Smooth muscle cell (in vitro differentiated cells): ENCODE measurements at regions not wholly inside any gene's neighbourhood (a gene's known extent, or its start where the extent isn't known, plus 50 kb on each side); places are given as distances from the start of the nearest gene placed in this dataset.

Experiments
- DNase-seq: peaks from one replicate; lab custom pipeline; 2025; ENCODE audit not compliant: unreplicated experiment; lab: John Stamatoyannopoulos, UW
- H2AFZ ChIP-seq: fragments of 200-600 bp; sonication (generic); 2 replicates; pipeline ENCODE4 v1.6.0; 2016; ENCODE audit warnings: antibody characterized with exemption, low read depth, mild to moderate bottlenecking
- H3F3A ChIP-seq: fragments of 200-600 bp; sonication (generic); 2 replicates; pipeline ENCODE4 v1.6.0; 2017; ENCODE audit warnings: antibody characterized with exemption, low read depth
- H3K27ac ChIP-seq: fragments of 200-600 bp; sonication (generic); 2 replicates; pipeline ENCODE4 v1.5.1; 2016; ENCODE audit warnings: low read depth, mild to moderate bottlenecking
- H3K27me3 ChIP-seq: fragments of 200-600 bp; sonication (generic); 2 replicates; pipeline ENCODE4 v1.6.1; 2016; ENCODE audit warnings: low read depth, mild to moderate bottlenecking
- H3K36me3 ChIP-seq: fragments of 200-600 bp; sonication (generic); 2 replicates; pipeline ENCODE4 v1.5.1; 2016; ENCODE audit warnings: low read depth
- H3K4me1 ChIP-seq: fragments of 200-600 bp; sonication (generic); 2 replicates; pipeline ENCODE4 v1.5.1; 2016; ENCODE audit warnings: low read depth
- H3K4me2 ChIP-seq: fragments of 200-600 bp; sonication (generic); 2 replicates; pipeline ENCODE4 v1.6.0; 2016; ENCODE audit warnings: mild to moderate bottlenecking
- H3K4me3 ChIP-seq: fragments of 200-600 bp; sonication (generic); 2 replicates; pipeline ENCODE4 v1.5.1; 2016; ENCODE audit warnings: mild to moderate bottlenecking
- H3K79me2 ChIP-seq: fragments of 200-600 bp; sonication (generic); 2 replicates; pipeline ENCODE4 v1.6.0; 2016; ENCODE audit warnings: low read depth, mild to moderate bottlenecking
- H3K9ac ChIP-seq: fragments of 200-600 bp; sonication (generic); 2 replicates; pipeline ENCODE4 v1.6.0; 2016; ENCODE audit warnings: low read depth
- H3K9me3 ChIP-seq: fragments of 200-600 bp; sonication (generic); replicated peaks from 2 replicates; pipeline ENCODE4 v1.5.1; 2016; ENCODE audit warnings: low read depth
- H4K20me1 ChIP-seq: fragments of 200-600 bp; sonication (generic); 2 replicates; pipeline ENCODE4 v1.6.0; 2016; ENCODE audit warnings: low read depth
- WGBS: methylation state at CpG from one replicate; pipeline ENCODE4 v1.1.7; 2016; ENCODE audit warnings: low lambda C conversion rate; 5-methylcytosine and 5-hydroxymethylcytosine counted together
- TF ChIP-seq, protein P1 (sequence below): fragments of 200-600 bp; sonication (generic); IDR thresholded peaks from 2 replicates; pipeline ENCODE4 v1.5.1; 2017; ENCODE audit warnings: borderline replicate concordance, mild to moderate bottlenecking, antibody characterized with exemption; ENCODE audit not compliant: insufficient read depth, poor library complexity, severe bottlenecking

DNA sequence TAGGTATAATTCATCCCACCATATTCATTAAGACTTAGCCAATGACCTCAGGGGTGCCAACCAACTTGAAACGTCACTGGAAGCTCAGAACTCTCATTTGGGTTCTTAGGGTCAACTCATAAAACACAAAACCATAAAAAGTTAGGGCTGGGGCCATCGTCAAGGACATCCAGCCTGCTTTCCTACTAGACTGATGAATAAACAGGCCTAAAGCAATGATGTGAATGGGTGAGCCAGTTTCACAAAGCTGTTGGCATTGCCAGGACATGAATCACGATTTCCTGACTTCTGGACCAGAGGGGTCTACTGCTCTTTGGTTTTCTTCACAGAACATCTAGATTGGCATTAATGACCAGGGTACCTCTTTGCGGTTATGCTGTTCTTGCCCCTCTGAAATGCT, 64.7 kb downstream of the EOMES start:
- Histone ChIP-seq H3K9me3 (no peaks in the 10 kb centered on the region), H3K4me2 (no peak overlapping the region), H3K9ac (no peak overlapping the region), H3K4me3 (no peak overlapping the region), H3F3A (no peaks in the 10 kb centered on the region), H3K36me3 (no peaks in the 10 kb centered on the region), H3K4me1 (no peaks in the 10 kb centered on the region), H4K20me1 (no peaks in the 10 kb centered on the region), H3K27ac (no peak overlapping the region), H2AFZ (no peak overlapping the region), H3K27me3 (no peaks in the 10 kb centered on the region), H3K79me2 (no peaks in the 10 kb centered on the region)
- 82% methylated on average over 4 of the region's 4 CpGs for WGBS
- no peak for DNase-seq
- TF ChIP-seq, protein P1, sequence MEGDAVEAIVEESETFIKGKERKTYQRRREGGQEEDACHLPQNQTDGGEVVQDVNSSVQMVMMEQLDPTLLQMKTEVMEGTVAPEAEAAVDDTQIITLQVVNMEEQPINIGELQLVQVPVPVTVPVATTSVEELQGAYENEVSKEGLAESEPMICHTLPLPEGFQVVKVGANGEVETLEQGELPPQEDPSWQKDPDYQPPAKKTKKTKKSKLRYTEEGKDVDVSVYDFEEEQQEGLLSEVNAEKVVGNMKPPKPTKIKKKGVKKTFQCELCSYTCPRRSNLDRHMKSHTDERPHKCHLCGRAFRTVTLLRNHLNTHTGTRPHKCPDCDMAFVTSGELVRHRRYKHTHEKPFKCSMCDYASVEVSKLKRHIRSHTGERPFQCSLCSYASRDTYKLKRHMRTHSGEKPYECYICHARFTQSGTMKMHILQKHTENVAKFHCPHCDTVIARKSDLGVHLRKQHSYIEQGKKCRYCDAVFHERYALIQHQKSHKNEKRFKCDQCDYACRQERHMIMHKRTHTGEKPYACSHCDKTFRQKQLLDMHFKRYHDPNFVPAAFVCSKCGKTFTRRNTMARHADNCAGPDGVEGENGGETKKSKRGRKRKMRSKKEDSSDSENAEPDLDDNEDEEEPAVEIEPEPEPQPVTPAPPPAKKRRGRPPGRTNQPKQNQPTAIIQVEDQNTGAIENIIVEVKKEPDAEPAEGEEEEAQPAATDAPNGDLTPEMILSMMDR, result no peak

GRCh38 chr3:27656790-27657189, 65.3 kb downstream of the EOMES start:
- H3F3A ChIP-seq, result no peaks in the 10 kb centered on the region
- H2AFZ ChIP-seq, result no peak overlapping the region
- H3K27me3 ChIP-seq, result no peaks in the 10 kb centered on the region
- no peaks in the 10 kb centered on the region for H3K9me3 ChIP-seq
- H3K27ac ChIP-seq, result no peak overlapping the region
- H4K20me1 ChIP-seq, result no peaks in the 10 kb centered on the region
- H3K36me3 ChIP-seq, result no peaks in the 10 kb centered on the region
- H3K4me3 ChIP-seq, result no peak overlapping the region
- no peaks in the 10 kb centered on the region for H3K79me2 ChIP-seq
- 93% methylated on average over 1 of the region's 1 CpG for WGBS
- H3K4me2 ChIP-seq, result no peak overlapping the region
- H3K9ac ChIP-seq, result no peak overlapping the region
- no peaks in the 10 kb centered on the region for H3K4me1 ChIP-seq
- TF ChIP-seq, protein P1, result no peak
- DNase-seq, result no peak

- Histone ChIP-seq H3K79me2 (no peaks in the 10 kb centered on the region), H3K4me2 (no peak overlapping the region), H3K36me3 (no peaks in the 10 kb centered on the region), H3K27ac (no peak overlapping the region), H3F3A (no peaks in the 10 kb centered on the region), H3K9me3 (no peaks in the 10 kb centered on the region), H3K4me3 (no peak overlapping the region), H3K27me3 (no peaks in the 10 kb centered on the region), H2AFZ (no peak overlapping the region), H3K4me1 (no peaks in the 10 kb centered on the region), H3K9ac (no peak overlapping the region), H4K20me1 (no peaks in the 10 kb centered on the region)
- no peak for DNase-seq
- WGBS, result 78% methylated on average over 5 of the region's 5 CpGs
- TF ChIP-seq, protein P1, result no peak
Measured at GRCh38 chr3:27655547-27655946, 66.6 kb downstream of the EOMES start.

GRCh38 chr3:27653803-27654558, 68.1 kb downstream of the EOMES start:
- H3K36me3 ChIP-seq, result no peaks in the 10 kb centered on the region
- WGBS, result 55% methylated on average over 3 of the region's 3 CpGs
- no peaks in the 10 kb centered on the region for H3K9me3 ChIP-seq
- H3K9ac ChIP-seq, result no peak overlapping the region
- no peaks in the 10 kb centered on the region for H3K27me3 ChIP-seq
- H3K4me2 ChIP-seq, result no peak overlapping the region
- no peaks in the 10 kb centered on the region for H3F3A ChIP-seq
- no peaks in the 10 kb centered on the region for H3K79me2 ChIP-seq
- no peak overlapping the region for H3K4me3 ChIP-seq
- H3K4me1 ChIP-seq, result no peaks in the 10 kb centered on the region
- TF ChIP-seq, protein P1, result no peak
- no peak for DNase-seq
- H3K27ac ChIP-seq, result no peak overlapping the region
- H2AFZ ChIP-seq, result no peak overlapping the region
- no peaks in the 10 kb centered on the region for H4K20me1 ChIP-seq
